ENCODE measurements at regions not wholly inside any gene's neighbourhood (a gene's known extent, or its start where the extent isn't known, plus 50 kb on each side); places are given as distances from the start of the nearest gene placed in this dataset.
"Not testable (repeated sequence)": the region's sequence is repeated elsewhere in the genome, so short reads cannot be mapped to it uniquely, and the experiment has no call there.

- DNase-seq (ENCODE audit: low read depth in 2 of 3, low spot score in 2 of 3) = no peak
Observed at GRCh38 chr5:99765011-99765410, 770.2 kb upstream of the FAM174A start.

GRCh38 chr5:99763021-99763774 lies 772.0 kb upstream of the FAM174A start:
- no peak for DNase-seq (ENCODE audit: low read depth in 2 of 3, low spot score in 2 of 3)

- no peak for DNase-seq (ENCODE audit: low read depth in 2 of 3, low spot score in 2 of 3)
Observed at GRCh38 chr5:99747342-99747741, 787.8 kb upstream of the FAM174A start.

- not testable (repeated sequence) for DNase-seq (ENCODE audit: low read depth in 2 of 3, low spot score in 2 of 3)
Observed at GRCh38 chr5:99733146-99733545, 802.0 kb upstream of the FAM174A start.

GRCh38 chr5:99730653-99731052 lies 801.8 kb upstream of the CHD1 start:
- DNase-seq (ENCODE audit: low read depth in 2 of 3, low spot score in 2 of 3) = not testable (repeated sequence)

GRCh38 chr5:99724732-99725290 lies 796.0 kb upstream of the CHD1 start:
- DNase-seq (ENCODE audit: low read depth in 2 of 3, low spot score in 2 of 3) = no peak

GRCh38 chr5:99721506-99721905 lies 792.7 kb upstream of the CHD1 start:
- no peak for DNase-seq (ENCODE audit: low read depth in 2 of 3, low spot score in 2 of 3)

GRCh38 chr5:99715921-99716320 lies 787.1 kb upstream of the CHD1 start:
- no peak for DNase-seq (ENCODE audit: low read depth in 2 of 3, low spot score in 2 of 3)

GRCh38 chr5:99706160-99706559 lies 777.4 kb upstream of the CHD1 start:
- no peak for DNase-seq (ENCODE audit: low read depth in 2 of 3, low spot score in 2 of 3)

- DNase-seq (ENCODE audit: low read depth in 2 of 3, low spot score in 2 of 3) = no peak
Observed at GRCh38 chr5:99702565-99702964, 773.8 kb upstream of the CHD1 start.

- no peak for DNase-seq (ENCODE audit: low read depth in 2 of 3, low spot score in 2 of 3)
Observed at GRCh38 chr5:99694884-99695283, 766.1 kb upstream of the CHD1 start.

- no peak for DNase-seq (ENCODE audit: low read depth in 2 of 3, low spot score in 2 of 3)
Observed at GRCh38 chr5:99686538-99686937, 757.7 kb upstream of the CHD1 start.

- DNase-seq (ENCODE audit: low read depth in 2 of 3, low spot score in 2 of 3) = no peak
Observed at GRCh38 chr5:99675974-99676373, 747.2 kb upstream of the CHD1 start.

- DNase-seq (ENCODE audit: low read depth in 2 of 3, low spot score in 2 of 3) = no peak
Observed at GRCh38 chr5:99674101-99674500, 745.3 kb upstream of the CHD1 start.

GRCh38 chr5:99664972-99665371 lies 736.2 kb upstream of the CHD1 start:
- no peak for DNase-seq (ENCODE audit: low read depth in 2 of 3, low spot score in 2 of 3)

GRCh38 chr5:99651298-99651697 lies 722.5 kb upstream of the CHD1 start:
- no peak for DNase-seq (ENCODE audit: low read depth in 2 of 3, low spot score in 2 of 3)

- DNase-seq (ENCODE audit: low read depth in 2 of 3, low spot score in 2 of 3) = no peak
Observed at GRCh38 chr5:99646011-99646647, 717.3 kb upstream of the CHD1 start.

GRCh38 chr5:99644822-99645221 lies 716.0 kb upstream of the CHD1 start:
- no peak for DNase-seq (ENCODE audit: low read depth in 2 of 3, low spot score in 2 of 3)

GRCh38 chr5:99640646-99641045 lies 711.8 kb upstream of the CHD1 start:
- DNase-seq (ENCODE audit: low read depth in 2 of 3, low spot score in 2 of 3) = no peak

GRCh38 chr5:99639905-99640304 lies 711.1 kb upstream of the CHD1 start:
- DNase-seq (ENCODE audit: low read depth in 2 of 3, low spot score in 2 of 3) = no peak

- DNase-seq (ENCODE audit: low read depth in 2 of 3, low spot score in 2 of 3) = no peak
Observed at GRCh38 chr5:99636663-99637062, 707.9 kb upstream of the CHD1 start.
